H9 (cell line): ENCODE measurements at regions not wholly inside any gene's neighbourhood (a gene's known extent, or its start where the extent isn't known, plus 50 kb on each side); places are given as distances from the start of the nearest gene placed in this dataset.

ENCODE experiments used
- DNase-seq: peaks from one replicate; pipeline ENCODE4 v3.0.0-alpha.2; 2017
- H2AFZ ChIP-seq: one replicate; pipeline ENCODE4 v1.6.1; 2013; ENCODE audit warnings: mild to moderate bottlenecking, low read length, control low read depth, moderate library complexity
- H2AK5ac ChIP-seq: 2 replicates; pipeline ENCODE4 v1.6.1; 2013; ENCODE audit warnings: low read length, control low read depth, mixed read lengths; ENCODE audit not compliant: insufficient read length
- H2BK120ac ChIP-seq: one replicate; pipeline ENCODE4 v1.6.1; 2013; ENCODE audit warnings: low read depth, mild to moderate bottlenecking, low read length, control low read depth, inconsistent platforms; ENCODE audit not compliant: poor library complexity, severe bottlenecking
- H2BK12ac ChIP-seq: 2 replicates; pipeline ENCODE4 v1.6.1; 2013; ENCODE audit warnings: low read length, control low read depth, mixed read lengths, low read depth; ENCODE audit not compliant: insufficient read length
- H2BK15ac ChIP-seq: 2 replicates; pipeline ENCODE4 v1.6.1; 2013; ENCODE audit warnings: low read depth, low read length, control low read depth
- H2BK20ac ChIP-seq: one replicate; pipeline ENCODE4 v1.6.1; 2013; ENCODE audit warnings: low read depth, mild to moderate bottlenecking, low read length, control low read depth, inconsistent platforms; ENCODE audit not compliant: poor library complexity, severe bottlenecking
- H2BK5ac ChIP-seq: 2 replicates; pipeline ENCODE4 v1.6.1; 2013; ENCODE audit warnings: low read length, control low read depth, mixed read lengths; ENCODE audit not compliant: insufficient read length
- H3K14ac ChIP-seq: 2 replicates; pipeline ENCODE4 v1.6.1; 2013; ENCODE audit warnings: low read length, control low read depth; ENCODE audit not compliant: insufficient read depth
- H3K18ac ChIP-seq: 2 replicates; pipeline ENCODE4 v1.6.1; 2013; ENCODE audit warnings: low read depth, mild to moderate bottlenecking, mixed read lengths, low read length, control low read depth; ENCODE audit not compliant: insufficient read length
- H3K23ac ChIP-seq: 2 replicates; pipeline ENCODE4 v1.6.1; 2013; ENCODE audit warnings: low read length, control low read depth, mixed read lengths, low read depth; ENCODE audit not compliant: insufficient read length
- H3K23me2 ChIP-seq: 2 replicates; pipeline ENCODE4 v1.6.1; 2013; ENCODE audit warnings: low read depth, mild to moderate bottlenecking, mixed read lengths, low read length, control low read depth; ENCODE audit not compliant: insufficient read length, poor library complexity, severe bottlenecking
- H3K27ac ChIP-seq: 2 replicates; pipeline ENCODE4 v1.5.1; 2013; ENCODE audit warnings: low read length, control low read depth, mixed read lengths, low read depth; ENCODE audit not compliant: insufficient read length
- H3K27me3 ChIP-seq: 2 replicates; pipeline ENCODE4 v1.6.1; 2013; ENCODE audit warnings: low read length, control low read depth, inconsistent platforms; ENCODE audit not compliant: insufficient read depth
- H3K4ac ChIP-seq: 2 replicates; pipeline ENCODE4 v1.6.1; 2013; ENCODE audit warnings: low read depth, mild to moderate bottlenecking, control low read depth, inconsistent platforms, low read length, moderate library complexity
- H3K4me1 ChIP-seq: 2 replicates; pipeline ENCODE4 v1.6.1; 2013; ENCODE audit warnings: low read length, control low read depth, inconsistent platforms; ENCODE audit not compliant: insufficient read depth
- H3K4me2 ChIP-seq: 2 replicates; pipeline ENCODE4 v1.6.1; 2013; ENCODE audit warnings: low read length, control low read depth, mixed read lengths; ENCODE audit not compliant: insufficient read length, insufficient read depth
- H3K56ac ChIP-seq: 2 replicates; pipeline ENCODE4 v1.6.1; 2013; ENCODE audit warnings: low read depth, mild to moderate bottlenecking, mixed read lengths, low read length, control low read depth; ENCODE audit not compliant: insufficient read length
- H3K79me1 ChIP-seq: 2 replicates; pipeline ENCODE4 v1.6.1; 2013; ENCODE audit warnings: low read depth, mild to moderate bottlenecking, moderate library complexity, low read length, control low read depth, inconsistent platforms; ENCODE audit not compliant: insufficient read depth, poor library complexity, severe bottlenecking
- H3K79me2 ChIP-seq: 2 replicates; pipeline ENCODE4 v1.6.1; 2013; ENCODE audit warnings: low read length, control low read depth, inconsistent platforms; ENCODE audit not compliant: insufficient read depth
- H3K9ac ChIP-seq: 2 replicates; pipeline ENCODE4 v1.6.1; 2013; ENCODE audit warnings: low read length, control low read depth, mixed read lengths; ENCODE audit not compliant: insufficient read length; ENCODE audit errors: extremely low read depth
- H3K9me3 ChIP-seq: one replicate; pipeline ENCODE4 v1.6.1; 2013; ENCODE audit warnings: low read depth, low read length, inconsistent platforms; ENCODE audit not compliant: control insufficient read depth
- H3T11ph ChIP-seq: one replicate; pipeline ENCODE4 v1.6.1; 2013; ENCODE audit warnings: mild to moderate bottlenecking, low read length, control low read depth, inconsistent platforms
- H4K20me1 ChIP-seq: one replicate; pipeline ENCODE4 v1.6.1; 2013; ENCODE audit not compliant: control insufficient read depth, insufficient read length, insufficient read depth
- H4K5ac ChIP-seq: 2 replicates; pipeline ENCODE4 v1.6.1; 2013; ENCODE audit warnings: low read depth, mild to moderate bottlenecking, mixed read lengths, low read length, control low read depth; ENCODE audit not compliant: insufficient read length
- H4K8ac ChIP-seq: replicated peaks from 2 replicates; pipeline ENCODE4 v1.6.1; 2013; ENCODE audit warnings: low read length, control low read depth, mixed read lengths, low read depth; ENCODE audit not compliant: insufficient read length
- H4K91ac ChIP-seq: 2 replicates; pipeline ENCODE4 v1.6.1; 2013; ENCODE audit warnings: low read depth, mild to moderate bottlenecking, moderate library complexity, mixed read lengths, low read length, control low read depth; ENCODE audit not compliant: insufficient read length
- H3K27ac Mint-ChIP-seq, 3 experiments: 2 replicates in 2 of 3; 3 replicates in 1 of 3; pipeline ENCODE4 v1.8.0; 2020 to 2021; ENCODE audit warnings: mixed read lengths in 3 of 3, mild to moderate bottlenecking in 1 of 3, moderate library complexity in 1 of 3
- H3K27me3 Mint-ChIP-seq: 2 replicates; pipeline ENCODE4 v1.8.0; 2021; ENCODE audit warnings: low read depth, mild to moderate bottlenecking, moderate library complexity, mixed read lengths
- H3K36me3 Mint-ChIP-seq, 3 experiments: 2 replicates in 2 of 3; 3 replicates in 1 of 3; pipeline ENCODE4 v1.8.0; 2020 to 2021; ENCODE audit warnings: low read depth in 3 of 3, mixed read lengths in 3 of 3; ENCODE audit not compliant: insufficient read depth in 1 of 3
- H3K4me1 Mint-ChIP-seq, 2 experiments: 2 replicates each; pipeline ENCODE4 v1.8.0; 2020; ENCODE audit warnings: mixed read lengths in 2 of 2
- H3K4me3 Mint-ChIP-seq, 2 experiments: 2 replicates in 1 of 2; 3 replicates in 1 of 2; pipeline ENCODE4 v1.8.0; 2020 to 2021; ENCODE audit warnings: mild to moderate bottlenecking in 2 of 2, mixed read lengths in 2 of 2, moderate library complexity in 1 of 2
- H3K9me3 Mint-ChIP-seq, 2 experiments: 2 replicates in 1 of 2; 3 replicates in 1 of 2; pipeline ENCODE4 v1.8.0; 2020; ENCODE audit warnings: mild to moderate bottlenecking in 2 of 2, mixed read lengths in 2 of 2, moderate library complexity in 1 of 2
- CTCF ChIP-seq: fragments of 200-600 bp; sonication (generic); conservative IDR thresholded peaks from 3 replicates; pipeline ENCODE4 v1.8.0; 2021; ENCODE audit warnings: antibody characterized with exemption, mild to moderate bottlenecking
- WGBS: extraction: QIAGEN DNeasy Blood & Tissue Kit; methylation state at CpG from one replicate; pipeline ENCODE4 v1.1.7; 2013; ENCODE audit warnings: missing lambda C conversion rate, low lambda C conversion rate, mixed read lengths; ENCODE audit not compliant: insufficient read length; ENCODE audit errors: extremely low coverage; 5-methylcytosine and 5-hydroxymethylcytosine counted together

DNA sequence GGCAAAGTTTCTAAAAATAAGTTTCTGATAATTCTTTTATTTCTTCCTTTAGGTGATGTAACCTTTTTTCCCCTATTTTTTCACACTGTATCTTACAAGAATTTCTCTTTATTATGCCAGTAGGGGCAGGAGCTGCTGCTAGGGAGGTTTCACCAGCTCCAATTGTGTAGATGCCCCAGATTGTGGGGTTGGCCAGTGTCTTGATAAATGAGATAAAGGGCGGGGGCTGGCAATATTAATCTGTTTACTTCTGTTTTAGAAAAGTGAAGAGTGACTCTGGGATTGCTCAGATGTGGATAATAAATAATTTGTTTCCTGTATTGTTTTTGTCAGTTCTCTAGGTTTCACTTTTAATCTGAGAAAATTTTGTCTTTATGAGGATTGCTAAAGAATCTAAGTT is 190.4 kb downstream of the MC4R start:
- Mint-ChIP-seq H3K4me1 (peaks cover 0 to 5% of the 10 kb centered on the region in 2 experiments; a peak in 2 of 4 replicates), H3K27me3 (no peaks in the 10 kb centered on the region), H3K27ac (no peak overlapping the region), H3K4me3 (no peak overlapping the region), H3K9me3 (no peaks in the 10 kb centered on the region), H3K36me3 (no peaks in the 10 kb centered on the region)
- Histone ChIP-seq H3K27ac (no peak overlapping the region), H3K23ac (no peak overlapping the region), H3K79me2 (no peaks in the 10 kb centered on the region), H3K4me1 (no peaks in the 10 kb centered on the region), H4K5ac (no peak overlapping the region), H2BK20ac (no peak overlapping the region), H4K91ac (no peak overlapping the region), H3K79me1 (no peaks in the 10 kb centered on the region), H3K4ac (no peak overlapping the region), H4K8ac (no peak overlapping the region), H2BK5ac (no peak overlapping the region), H3T11ph (no peak overlapping the region), H3K56ac (no peak overlapping the region), H2BK12ac (no peak overlapping the region), H2BK120ac (no peak overlapping the region), H2BK15ac (no peak overlapping the region), H2AFZ (no peak overlapping the region), H3K27me3 (no peaks in the 10 kb centered on the region), H3K14ac (no peak overlapping the region), H3K23me2 (no peaks in the 10 kb centered on the region), H3K9me3 (no peaks in the 10 kb centered on the region), H3K4me2 (no peak overlapping the region), H3K18ac (no peak overlapping the region), H4K20me1 (no peaks in the 10 kb centered on the region), H2AK5ac (no peak overlapping the region), H3K9ac (no peak overlapping the region)
- DNase-seq: no peak
- WGBS: no CpG with 5 or more reads among the region's 1 CpG
- TF ChIP-seq CTCF: no peak
